AG04449 (cell line): ENCODE measurements at regions not wholly inside any gene's neighbourhood (a gene's known extent, or its start where the extent isn't known, plus 50 kb on each side); places are given as distances from the start of the nearest gene placed in this dataset.
"Not testable (repeated sequence)": the region's sequence is repeated elsewhere in the genome, so short reads cannot be mapped to it uniquely, and the experiment has no call there.

Source experiments
- CTCF ChIA-PET: fragments of 350-600 bp; formaldehyde crosslinking; extraction: SDS; loops from one replicate; lab custom pipeline; 2021; ENCODE audit warnings: antibody characterized with exemption; lab: Yijun Ruan, JAX
- POLR2A ChIA-PET: fragments of 400-600, 350-600 bp; formaldehyde crosslinking; extraction: SDS; loops from one replicate; lab custom pipeline; 2020; ENCODE audit warnings: antibody characterized with exemption, inconsistent platforms; lab: Yijun Ruan, JAX
- DNase-seq: peaks from one replicate; pipeline ENCODE4 v3.0.0-alpha.2; 2010; ENCODE audit warnings: low read depth, low spot score
- H3K4me3 ChIP-seq: 2 replicates; pipeline ENCODE4 v1.5.1; 2011; ENCODE audit warnings: low read depth, mild to moderate bottlenecking, control low read depth, low read length
- TF ChIP-seq, protein P1 (sequence below): IDR thresholded peaks from one replicate; pipeline ENCODE4 v1.5.1; 2011; ENCODE audit warnings: mild to moderate bottlenecking, moderate library complexity, low read length, control low read depth, inconsistent platforms; ENCODE audit not compliant: insufficient read depth; ENCODE audit errors: missing control alignments

DNA sequence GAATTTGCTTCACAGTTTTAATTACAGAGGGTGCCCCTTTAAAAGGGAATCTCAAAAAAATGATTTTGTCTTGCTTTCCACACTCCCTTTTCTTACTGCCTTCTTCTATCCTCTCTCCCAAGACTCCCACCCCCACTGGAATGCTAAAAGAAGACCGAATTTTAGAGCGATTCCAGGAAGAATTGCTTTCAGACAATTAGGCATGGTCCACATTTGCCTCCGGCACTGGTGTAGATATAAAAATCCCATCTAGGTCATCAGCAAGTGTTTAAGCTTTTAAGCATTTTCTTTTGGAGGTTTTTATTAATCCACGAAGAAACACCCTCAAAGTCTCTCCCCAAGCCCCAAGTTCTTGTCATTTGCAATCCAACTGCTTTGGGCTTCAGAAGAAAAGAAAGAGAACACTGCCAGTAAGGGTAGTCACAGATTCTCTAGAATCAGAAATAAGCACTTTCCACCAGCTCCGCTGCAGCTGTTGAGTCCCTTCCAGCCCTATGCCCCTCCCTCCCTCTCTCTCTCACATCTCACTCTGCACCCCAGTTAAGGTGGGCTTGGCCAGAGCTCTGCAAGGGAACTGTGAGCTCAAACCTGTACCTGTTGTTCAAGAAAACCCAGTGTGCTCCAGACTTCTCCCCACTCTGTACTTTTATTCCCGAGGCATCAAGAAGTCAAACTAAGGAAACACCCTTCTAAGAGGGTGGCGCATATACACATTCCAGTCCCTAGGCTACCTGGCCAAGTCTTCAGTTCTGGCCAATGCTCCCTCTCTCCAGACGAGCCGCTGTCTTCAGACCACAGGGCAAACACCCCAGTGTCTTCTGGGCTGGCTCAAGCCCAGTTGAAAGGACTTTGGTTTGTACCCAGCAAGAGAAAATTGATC, 170.2 kb downstream of the RGS9 start:
- no peak overlapping the region for H3K4me3 ChIP-seq
- ChIA-PET CTCF (interaction anchor here (0.7 to 2.2 kb wide), 2 partner anchors 8 to 12 kb away, joined by 4 to 15 read pairs; no protein-coding TSS in a partner anchor), POLR2A (no interaction called here)
- no peak for DNase-seq
- TF ChIP-seq, protein P1, sequence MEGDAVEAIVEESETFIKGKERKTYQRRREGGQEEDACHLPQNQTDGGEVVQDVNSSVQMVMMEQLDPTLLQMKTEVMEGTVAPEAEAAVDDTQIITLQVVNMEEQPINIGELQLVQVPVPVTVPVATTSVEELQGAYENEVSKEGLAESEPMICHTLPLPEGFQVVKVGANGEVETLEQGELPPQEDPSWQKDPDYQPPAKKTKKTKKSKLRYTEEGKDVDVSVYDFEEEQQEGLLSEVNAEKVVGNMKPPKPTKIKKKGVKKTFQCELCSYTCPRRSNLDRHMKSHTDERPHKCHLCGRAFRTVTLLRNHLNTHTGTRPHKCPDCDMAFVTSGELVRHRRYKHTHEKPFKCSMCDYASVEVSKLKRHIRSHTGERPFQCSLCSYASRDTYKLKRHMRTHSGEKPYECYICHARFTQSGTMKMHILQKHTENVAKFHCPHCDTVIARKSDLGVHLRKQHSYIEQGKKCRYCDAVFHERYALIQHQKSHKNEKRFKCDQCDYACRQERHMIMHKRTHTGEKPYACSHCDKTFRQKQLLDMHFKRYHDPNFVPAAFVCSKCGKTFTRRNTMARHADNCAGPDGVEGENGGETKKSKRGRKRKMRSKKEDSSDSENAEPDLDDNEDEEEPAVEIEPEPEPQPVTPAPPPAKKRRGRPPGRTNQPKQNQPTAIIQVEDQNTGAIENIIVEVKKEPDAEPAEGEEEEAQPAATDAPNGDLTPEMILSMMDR = no peak

DNA sequence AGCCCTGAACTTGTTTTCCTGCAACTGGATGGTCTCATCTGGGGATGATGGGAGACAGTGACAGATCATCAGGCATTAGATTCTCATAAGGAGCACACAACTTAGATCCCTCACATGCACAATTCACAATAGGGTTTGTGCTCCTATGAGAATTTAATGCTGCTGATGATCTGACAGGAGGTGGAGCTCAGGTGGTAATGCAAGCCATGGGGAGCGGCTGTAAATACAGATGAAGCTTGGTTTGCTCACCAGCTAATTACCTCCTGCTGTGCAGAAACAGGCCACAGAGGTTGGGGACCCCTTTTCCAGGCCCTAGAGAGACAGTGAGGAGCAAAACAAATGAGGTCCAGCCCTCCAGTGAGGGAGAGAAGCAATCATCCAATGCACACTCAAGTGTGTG, 168.6 kb downstream of the RGS9 start:
- ChIA-PET POLR2A (no interaction called here), CTCF (interaction anchor here (1.3 to 2.2 kb wide), 2 partner anchors 11 to 253 kb away, joined by 3 to 15 read pairs; no protein-coding TSS in a partner anchor)
- H3K4me3 ChIP-seq = no peak overlapping the region
- DNase-seq = no peak
- TF ChIP-seq, protein P1 = no peak

DNA sequence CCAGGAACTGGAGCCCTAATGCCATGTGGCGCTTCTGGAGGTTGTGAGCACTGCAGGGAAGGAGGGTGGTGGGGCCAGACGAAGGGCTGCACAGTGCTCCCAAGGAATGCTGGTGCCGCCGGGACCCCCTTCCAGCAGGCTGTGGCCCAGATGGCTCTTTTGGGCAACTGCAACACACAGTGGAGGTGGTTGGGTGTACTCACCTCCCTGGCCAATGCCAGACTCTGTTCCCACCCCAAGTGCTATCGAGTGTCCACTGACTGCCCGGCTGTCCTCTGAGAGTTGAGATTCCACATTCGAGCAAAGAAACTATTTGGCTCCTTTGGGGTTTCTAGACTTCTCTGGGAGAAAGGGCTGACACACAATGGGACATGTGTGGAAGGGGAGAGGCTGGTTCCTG, 167.9 kb downstream of the RGS9 start:
- POLR2A ChIA-PET = no interaction called here
- DNase-seq = no peak
- CTCF ChIA-PET = interaction anchor here (1.3 kb wide), 1 partner anchor 254 kb away, joined by 3 read pairs; no protein-coding TSS in a partner anchor
- TF ChIP-seq, protein P1 = no peak
- H3K4me3 ChIP-seq = no peak overlapping the region

DNA sequence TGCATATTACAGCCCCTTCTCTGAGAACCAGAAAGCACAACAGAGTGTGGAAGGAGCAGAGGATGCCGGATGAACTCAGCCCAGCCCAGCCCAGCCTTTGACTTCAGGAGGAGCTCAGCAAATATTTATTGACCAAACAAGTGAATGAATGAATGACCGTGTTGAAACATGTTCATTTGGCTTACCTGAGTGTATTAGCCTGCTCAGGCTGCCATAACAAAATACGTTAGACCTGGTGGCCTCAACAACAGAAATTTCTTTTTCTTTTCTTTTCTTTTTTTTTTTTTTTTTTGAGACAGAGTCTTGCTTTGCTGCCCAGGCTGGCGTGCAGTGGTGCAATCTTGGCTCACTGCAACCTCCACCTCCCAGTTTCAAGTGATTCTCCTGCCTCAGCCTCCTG, 164.7 kb downstream of the RGS9 start:
- DNase-seq, H3K4me3 ChIP-seq, POLR2A ChIA-PET: not testable (repeated sequence)
- CTCF ChIA-PET = interaction anchor here (2.2 kb wide), 1 partner anchor 8 kb away, joined by 12 read pairs; no protein-coding TSS in a partner anchor

DNA sequence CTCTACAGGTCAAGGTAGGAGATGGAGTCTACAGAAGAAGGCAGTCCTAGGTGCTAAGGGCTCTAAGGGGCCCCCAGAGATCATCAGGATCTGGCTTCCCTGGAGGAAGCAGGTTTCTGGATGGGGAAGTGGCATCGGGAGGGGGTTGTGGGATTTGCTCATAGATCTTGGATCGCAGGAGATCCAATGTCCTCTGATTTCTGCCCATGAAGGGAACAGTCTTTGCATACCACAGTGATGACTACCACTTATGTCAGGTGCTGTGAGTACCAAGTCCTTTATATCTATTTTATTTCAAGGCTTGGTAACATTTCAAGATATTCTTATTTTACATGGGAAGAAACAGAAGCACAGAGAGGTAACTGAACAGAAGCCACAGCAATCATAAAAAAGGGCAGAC, 164.0 kb downstream of the RGS9 start:
- CTCF ChIA-PET = no interaction called here
- no peak for DNase-seq
- TF ChIP-seq, protein P1 = no peak
- POLR2A ChIA-PET = no interaction called here
- no peak overlapping the region for H3K4me3 ChIP-seq

DNA sequence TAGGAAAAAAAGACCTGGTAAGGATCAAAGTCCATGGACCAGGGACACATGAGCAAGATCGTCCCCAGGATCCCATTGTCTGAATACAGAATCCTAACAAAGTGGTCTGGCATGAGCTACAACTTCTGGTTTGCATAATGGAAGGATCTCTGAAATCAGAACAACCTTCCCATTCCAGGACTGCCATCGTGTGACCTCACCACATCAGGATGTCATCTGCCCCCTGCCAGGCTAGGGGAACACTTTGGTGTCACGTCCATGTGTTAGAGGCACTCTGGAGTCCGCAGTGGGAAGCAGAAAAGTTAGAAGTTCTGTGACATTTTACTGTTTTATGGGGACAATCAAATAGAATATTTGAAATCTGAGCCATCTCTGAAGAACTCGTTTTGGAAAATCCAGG, 160.7 kb downstream of the RGS9 start:
- DNase-seq = no peak
- ChIA-PET CTCF (interaction anchor here (1.1 to 9.7 kb wide), 4 partner anchors 12 to 868 kb away, joined by 3 to 98 read pairs (median 4); no protein-coding TSS in a partner anchor), POLR2A (no interaction called here)
- no peak overlapping the region for H3K4me3 ChIP-seq
- TF ChIP-seq, protein P1 = no peak
